ENCODE measurements at regions not wholly inside any gene's neighbourhood (a gene's known extent, or its start where the extent isn't known, plus 50 kb on each side); places are given as distances from the start of the nearest gene placed in this dataset.

GRCh38 chr6:151671195-151671594, 136.3 kb upstream of the ESR1 start:
- Histone ChIP-seq H3K4me3 (ENCODE audit: low read length, poor library complexity, severe bottlenecking) (no peak overlapping the region), H3K36me3 (ENCODE audit: insufficient read depth, low read length) (no peaks in the 10 kb centered on the region), H4K20me1 (ENCODE audit: insufficient read depth, low read length, poor library complexity, severe bottlenecking) (no peaks in the 10 kb centered on the region), H3K4me1 (ENCODE audit: insufficient read depth, low read length, poor library complexity, severe bottlenecking) (no peaks in the 10 kb centered on the region), H3K9me2 (replicated peaks; ENCODE audit: low read depth, low read length) (no peaks in the 10 kb centered on the region), H2AFZ (ENCODE audit: low read length) (no peak overlapping the region), H3K79me2 (ENCODE audit: insufficient read depth, low read length) (no peaks in the 10 kb centered on the region), H3K27me3 (ENCODE audit: insufficient read depth, low read length, poor library complexity, severe bottlenecking) (no peaks in the 10 kb centered on the region), H3F3A (ENCODE audit: low read depth) (no peaks in the 10 kb centered on the region), H3K4me2 (ENCODE audit: low read depth, low read length, poor library complexity, severe bottlenecking) (no peak overlapping the region), H3K9ac (ENCODE audit: low read depth, low read length, poor library complexity, severe bottlenecking) (no peak overlapping the region), H3K9me3 (ENCODE audit: insufficient read depth, low read depth, low read length) (no peaks in the 10 kb centered on the region)
- no peak for TF ChIP-seq CTCF (conservative IDR thresholded peaks at IDR 0.05; ENCODE audit: low read length)
- TF ChIP-seq EZH2phosphoT487 (IDR thresholded peaks at IDR 0.05; ENCODE audit: borderline replicate concordance) = no peak

DNA sequence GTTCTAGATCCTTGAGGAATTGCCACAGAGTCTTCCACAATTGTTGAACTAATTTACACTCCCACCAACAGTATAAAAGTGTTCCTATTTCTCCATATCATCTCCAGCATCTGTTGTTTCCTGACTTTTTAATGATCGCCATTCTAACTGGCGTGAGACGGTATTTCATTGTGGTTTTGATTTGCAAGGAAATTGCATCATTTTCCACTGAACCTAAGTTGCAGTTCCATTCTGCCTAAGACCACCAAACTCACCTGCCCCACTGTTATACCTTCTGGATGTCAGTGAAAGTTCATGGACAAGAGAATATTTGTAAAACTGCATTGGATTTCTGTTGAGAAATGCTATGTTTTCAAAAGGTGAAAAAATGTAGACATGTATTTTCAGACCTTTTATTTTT, 132.9 kb upstream of the ESR1 start:
- Histone ChIP-seq H3K79me2 (ENCODE audit: insufficient read depth, low read length) (no peaks in the 10 kb centered on the region), H4K20me1 (ENCODE audit: insufficient read depth, low read length, poor library complexity, severe bottlenecking) (no peaks in the 10 kb centered on the region), H3K4me3 (ENCODE audit: low read length, poor library complexity, severe bottlenecking) (no peak overlapping the region), H3K27me3 (ENCODE audit: insufficient read depth, low read length, poor library complexity, severe bottlenecking) (no peaks in the 10 kb centered on the region), H3K36me3 (ENCODE audit: insufficient read depth, low read length) (no peaks in the 10 kb centered on the region), H3K4me2 (ENCODE audit: low read depth, low read length, poor library complexity, severe bottlenecking) (no peak overlapping the region), H3K9me3 (ENCODE audit: insufficient read depth, low read depth, low read length) (no peaks in the 10 kb centered on the region), H3K4me1 (ENCODE audit: insufficient read depth, low read length, poor library complexity, severe bottlenecking) (no peaks in the 10 kb centered on the region), H3F3A (ENCODE audit: low read depth) (no peaks in the 10 kb centered on the region), H2AFZ (ENCODE audit: low read length) (no peak overlapping the region), H3K9ac (ENCODE audit: low read depth, low read length, poor library complexity, severe bottlenecking) (no peak overlapping the region), H3K9me2 (replicated peaks; ENCODE audit: low read depth, low read length) (no peaks in the 10 kb centered on the region)
- TF ChIP-seq EZH2phosphoT487 (IDR thresholded peaks at IDR 0.05; ENCODE audit: borderline replicate concordance) (no peak), CTCF (conservative IDR thresholded peaks at IDR 0.05; ENCODE audit: low read length) (no peak)

- H3F3A ChIP-seq (ENCODE audit: low read depth) = no peaks in the 10 kb centered on the region
- no peak overlapping the region for H3K4me3 ChIP-seq (ENCODE audit: low read length, poor library complexity, severe bottlenecking)
- H3K79me2 ChIP-seq (ENCODE audit: insufficient read depth, low read length) = no peaks in the 10 kb centered on the region
- no peak overlapping the region for H3K4me2 ChIP-seq (ENCODE audit: low read depth, low read length, poor library complexity, severe bottlenecking)
- no peaks in the 10 kb centered on the region for H3K9me3 ChIP-seq (ENCODE audit: insufficient read depth, low read depth, low read length)
- H3K36me3 ChIP-seq (ENCODE audit: insufficient read depth, low read length) = no peaks in the 10 kb centered on the region
- TF ChIP-seq EZH2phosphoT487 (IDR thresholded peaks at IDR 0.05; ENCODE audit: borderline replicate concordance) (no peak), CTCF (conservative IDR thresholded peaks at IDR 0.05; ENCODE audit: low read length) (peak; percentile 96)
- no peak overlapping the region for H3K9ac ChIP-seq (ENCODE audit: low read depth, low read length, poor library complexity, severe bottlenecking)
- H3K27me3 ChIP-seq (ENCODE audit: insufficient read depth, low read length, poor library complexity, severe bottlenecking) = no peaks in the 10 kb centered on the region
- H2AFZ ChIP-seq (ENCODE audit: low read length) = no peak overlapping the region
- H3K9me2 ChIP-seq (replicated peaks; ENCODE audit: low read depth, low read length) = no peaks in the 10 kb centered on the region
- H3K4me1 ChIP-seq (ENCODE audit: insufficient read depth, low read length, poor library complexity, severe bottlenecking) = no peaks in the 10 kb centered on the region
- H4K20me1 ChIP-seq (ENCODE audit: insufficient read depth, low read length, poor library complexity, severe bottlenecking) = no peaks in the 10 kb centered on the region
These were observed 131.6 kb upstream of the ESR1 start for GRCh38 chr6:151675746-151676459.

Measured in Loucy (cell line).